T-cell (primary cell): ENCODE measurements at regions not wholly inside any gene's neighbourhood (a gene's known extent, or its start where the extent isn't known, plus 50 kb on each side); places are given as distances from the start of the nearest gene placed in this dataset.

Experiments used
- ATAC-seq, 4 experiments: fragments of 200-7000 bp in 3 of 4; fragments of 150-1000 bp in 1 of 4; cut with Tn5 transposase; replicated peaks in 1 of 4; 1 replicate in 3 of 4; 2 replicates in 1 of 4; pipeline ENCODE4 v1.10.0; 2021; ENCODE audit warnings: moderate library complexity in 3 of 4, mild to moderate bottlenecking in 2 of 4, moderate number of reproducible peaks in 1 of 4
- CTCF ChIA-PET, 2 donors: fragments of 300-600 bp; sonication (Branson Sonifier 250); formaldehyde crosslinking; loops; one replicate each; lab custom pipeline; 2022; ENCODE audit warnings: antibody characterized with exemption in 2 of 2; lab: Charles Lee
- POLR2A ChIA-PET, 2 donors: fragments of 300-600 bp; sonication (Branson Sonifier 250); formaldehyde crosslinking; loops; one replicate each; lab custom pipeline; 2022; ENCODE audit warnings: antibody characterized with exemption in 2 of 2; lab: Charles Lee
- DNase-seq, 35 experiments: peaks; one replicate each; pipeline versions ENCODE4 v3.0.0 to v3.0.0-alpha.2; 2013 to 2023
- H3K27ac ChIP-seq: one replicate; pipeline ENCODE4 v1.5.1; 2013; ENCODE audit warnings: low read length
- H3K27me3 ChIP-seq, 2 experiments: replicated peaks in 1 of 2; 1 replicate in 1 of 2; 2 replicates in 1 of 2; pipeline versions ENCODE4 v1.6.1 to v1.7.0; 2013; ENCODE audit warnings: low read length in 1 of 2, mixed read lengths in 1 of 2; ENCODE audit not compliant: control insufficient read depth in 2 of 2, insufficient read depth in 2 of 2; ENCODE audit errors: extremely low read depth in 1 of 2
- H3K36me3 ChIP-seq, 2 donors: 1 replicate in 1 of 2; 2 replicates in 1 of 2; pipeline versions ENCODE4 v1.6.1 to v1.7.0; 2013; ENCODE audit warnings: low read length in 1 of 2; ENCODE audit not compliant: control insufficient read depth in 2 of 2, insufficient read depth in 1 of 2; ENCODE audit errors: extremely low read depth in 1 of 2
- H3K4me1 ChIP-seq, 2 experiments: 1 replicate in 1 of 2; 2 replicates in 1 of 2; pipeline versions ENCODE4 v1.6.1 to v1.7.0; 2013; ENCODE audit warnings: low read length in 2 of 2, mixed read lengths in 1 of 2; ENCODE audit not compliant: insufficient read depth in 2 of 2, control insufficient read depth in 1 of 2; ENCODE audit errors: extremely low read depth in 1 of 2
- H3K4me3 ChIP-seq, 2 donors: 1 replicate in 1 of 2; 2 replicates in 1 of 2; pipeline versions ENCODE4 v1.5.1 to v1.7.0; 2013; ENCODE audit warnings: mild to moderate bottlenecking in 2 of 2, low read length in 1 of 2, moderate library complexity in 1 of 2; ENCODE audit not compliant: control insufficient read depth in 1 of 2; ENCODE audit errors: extremely low read depth in 1 of 2
- H3K9me3 ChIP-seq: 2 replicates; pipeline ENCODE4 v1.7.0; 2013
- H3K27ac Mint-ChIP-seq, 2 donors: one replicate each; pipeline ENCODE4 v1.8.0; 2020 to 2021; ENCODE audit warnings: mild to moderate bottlenecking in 2 of 2, mixed read lengths in 2 of 2
- H3K27me3 Mint-ChIP-seq, 2 donors: one replicate each; pipeline ENCODE4 v1.8.0; 2021 to 2022; ENCODE audit warnings: mixed read lengths in 2 of 2
- H3K36me3 Mint-ChIP-seq: one replicate; pipeline ENCODE4 v1.8.0; 2021; ENCODE audit warnings: mixed read lengths
- H3K4me1 Mint-ChIP-seq, 3 donors: one replicate each; pipeline ENCODE4 v1.8.0; 2020 to 2022; ENCODE audit warnings: mixed read lengths in 3 of 3, mild to moderate bottlenecking in 1 of 3
- H3K4me3 Mint-ChIP-seq, 3 donors: one replicate each; pipeline ENCODE4 v1.8.0; 2020 to 2022; ENCODE audit warnings: mild to moderate bottlenecking in 3 of 3, mixed read lengths in 3 of 3, moderate library complexity in 3 of 3
- H3K9me3 Mint-ChIP-seq, 3 donors: one replicate each; pipeline ENCODE4 v1.8.0; 2020 to 2022; ENCODE audit warnings: mixed read lengths in 3 of 3
- WGBS: methylation state at CpG from one replicate; pipeline ENCODE4 v1.1.5; 2013; ENCODE audit warnings: missing lambda C conversion rate; ENCODE audit not compliant: insufficient coverage; 5-methylcytosine and 5-hydroxymethylcytosine counted together

- Histone ChIP-seq H3K4me3 (no peak overlapping the region), H3K27ac (no peak overlapping the region), H3K27me3 (no peaks in the 10 kb centered on the region), H3K4me1 (no peaks in the 10 kb centered on the region), H3K36me3 (no peaks in the 10 kb centered on the region), H3K9me3 (no peaks in the 10 kb centered on the region)
- ATAC-seq (no peak), DNase-seq (no peak)
- WGBS, result no CpG with 5 or more reads among the region's 1 CpG
- H3K9me3 Mint-ChIP-seq, result no peaks in the 10 kb centered on the region
- peaks cover 0 to 3% of the 10 kb centered on the region in 2 donors for H3K27me3 Mint-ChIP-seq
- H3K4me3 Mint-ChIP-seq, result no peak overlapping the region
- CTCF ChIA-PET, result interaction anchor here in 1 of 2 donors (0.6 kb wide), 1 partner anchor 28 kb away, joined by 4 read pairs; no protein-coding TSS in a partner anchor
- POLR2A ChIA-PET, result no interaction called here
- H3K27ac Mint-ChIP-seq, result no peak overlapping the region
- no peaks in the 10 kb centered on the region for H3K4me1 Mint-ChIP-seq
- H3K36me3 Mint-ChIP-seq, result no peaks in the 10 kb centered on the region
Observed at GRCh38 chr13:22825186-22825585, 355.6 kb upstream of the SGCG start.

- ChIA-PET POLR2A (no interaction called here), CTCF (no interaction called here)
- Mint-ChIP-seq H3K27me3 (peaks cover 0 to 3% of the 10 kb centered on the region in 2 donors), H3K27ac (no peak overlapping the region), H3K4me1 (no peaks in the 10 kb centered on the region), H3K9me3 (no peaks in the 10 kb centered on the region), H3K4me3 (no peak overlapping the region), H3K36me3 (no peaks in the 10 kb centered on the region)
- Histone ChIP-seq H3K27ac (no peak overlapping the region), H3K27me3 (no peaks in the 10 kb centered on the region), H3K36me3 (no peaks in the 10 kb centered on the region), H3K9me3 (no peaks in the 10 kb centered on the region), H3K4me1 (no peaks in the 10 kb centered on the region), H3K4me3 (no peak overlapping the region)
- ATAC-seq (no peak), DNase-seq (no peak)
- no CpG with 5 or more reads among the region's 2 CpGs for WGBS
Observed at GRCh38 chr13:22828081-22828480, 352.7 kb upstream of the SGCG start.

- Histone ChIP-seq H3K36me3 (no peaks in the 10 kb centered on the region), H3K4me1 (no peaks in the 10 kb centered on the region), H3K27me3 (peaks cover 0 to 8% of the 10 kb centered on the region in 2 experiments), H3K4me3 (no peak overlapping the region), H3K27ac (no peak overlapping the region), H3K9me3 (no peaks in the 10 kb centered on the region)
- ChIA-PET CTCF (no interaction called here), POLR2A (interaction anchor here in 1 of 2 donors (0.6 kb wide), 1 partner anchor 76 kb away, joined by 4 read pairs; no protein-coding TSS in a partner anchor)
- H3K27ac Mint-ChIP-seq, result no peak overlapping the region
- no peaks in the 10 kb centered on the region for H3K36me3 Mint-ChIP-seq
- DNase-seq, result no peak
- ATAC-seq, result no peak
- peaks cover 9 to 25% of the 10 kb centered on the region in 2 donors for H3K27me3 Mint-ChIP-seq
- H3K4me1 Mint-ChIP-seq, result no peaks in the 10 kb centered on the region
- no CpG with 5 or more reads among the region's 2 CpGs for WGBS
- H3K4me3 Mint-ChIP-seq, result no peak overlapping the region
- H3K9me3 Mint-ChIP-seq, result no peaks in the 10 kb centered on the region
Observed at GRCh38 chr13:22836475-22836874, 344.3 kb upstream of the SGCG start.

GRCh38 chr13:22837980-22838647, 342.7 kb upstream of the SGCG start:
- CTCF ChIA-PET, result no interaction called here
- 36% methylated on average over 38 of the region's 45 CpGs for WGBS

GRCh38 chr13:22839603-22840530, 340.9 kb upstream of the SGCG start:
- no peaks in the 10 kb centered on the region for H3K4me1 Mint-ChIP-seq
- Histone ChIP-seq H3K27ac (no peak overlapping the region), H3K4me1 (no peaks in the 10 kb centered on the region), H3K36me3 (no peaks in the 10 kb centered on the region), H3K27me3 (peaks cover 0 to 8% of the 10 kb centered on the region in 2 experiments), H3K4me3 (no peak overlapping the region), H3K9me3 (no peaks in the 10 kb centered on the region)
- H3K4me3 Mint-ChIP-seq, result no peak overlapping the region
- no peak overlapping the region for H3K27ac Mint-ChIP-seq
- DNase-seq, result no peak
- 86% methylated on average over 5 of the region's 7 CpGs for WGBS
- peaks cover 9 to 25% of the 10 kb centered on the region in 2 donors for H3K27me3 Mint-ChIP-seq
- CTCF ChIA-PET, result no interaction called here
- POLR2A ChIA-PET, result no interaction called here
- no peak for ATAC-seq
- H3K9me3 Mint-ChIP-seq, result peaks cover 0 to 4% (median 0%) of the 10 kb centered on the region in 3 donors
- no peaks in the 10 kb centered on the region for H3K36me3 Mint-ChIP-seq

More at GRCh38 chr13:22837980-22838647, 342.7 kb upstream of the SGCG start:
- DNase-seq, result no peak
- POLR2A ChIA-PET, result no interaction called here
- H3K27ac Mint-ChIP-seq, result no peak overlapping the region
- no peaks in the 10 kb centered on the region for H3K9me3 ChIP-seq
- no peak overlapping the region for H3K27ac ChIP-seq
- no peaks in the 10 kb centered on the region for H3K4me1 Mint-ChIP-seq
- no peak overlapping the region for H3K4me3 ChIP-seq
- H3K4me1 ChIP-seq, result no peaks in the 10 kb centered on the region
- peaks cover 0 to 8% of the 10 kb centered on the region in 2 experiments for H3K27me3 ChIP-seq
- no peak for ATAC-seq
- H3K36me3 ChIP-seq, result no peaks in the 10 kb centered on the region
- no peaks in the 10 kb centered on the region for H3K36me3 Mint-ChIP-seq
- no peak overlapping the region for H3K4me3 Mint-ChIP-seq
- peaks cover 9 to 25% of the 10 kb centered on the region in 2 donors for H3K27me3 Mint-ChIP-seq
- no peaks in the 10 kb centered on the region for H3K9me3 Mint-ChIP-seq

GRCh38 chr13:22846551-22846950, 334.2 kb upstream of the SGCG start:
- ATAC-seq (no peak), DNase-seq (no peak)
- Histone ChIP-seq H3K27me3 (no peaks in the 10 kb centered on the region), H3K4me1 (no peaks in the 10 kb centered on the region), H3K4me3 (no peak overlapping the region), H3K9me3 (no peaks in the 10 kb centered on the region), H3K27ac (no peak overlapping the region), H3K36me3 (no peaks in the 10 kb centered on the region)
- Mint-ChIP-seq H3K27me3 (peaks cover 0 to 8% of the 10 kb centered on the region in 2 donors), H3K27ac (no peak overlapping the region), H3K4me1 (no peaks in the 10 kb centered on the region), H3K4me3 (no peak overlapping the region), H3K9me3 (peaks cover 0 to 4% (median 0%) of the 10 kb centered on the region in 3 donors), H3K36me3 (no peaks in the 10 kb centered on the region)
- CTCF ChIA-PET, result no interaction called here
- WGBS, result 100% methylated on average over 1 of the region's 2 CpGs
- POLR2A ChIA-PET, result no interaction called here
